Osteocyte (in vitro differentiated cells): ENCODE measurements at regions not wholly inside any gene's neighbourhood (a gene's known extent, or its start where the extent isn't known, plus 50 kb on each side); places are given as distances from the start of the nearest gene placed in this dataset.

Source experiments
- DNase-seq: peaks from one replicate; pipeline ENCODE4 v3.0.0; 2021; ENCODE audit warnings: mixed read lengths; ENCODE audit not compliant: unreplicated experiment; ENCODE audit errors: extremely low spot score
- H3K27ac Mint-ChIP-seq: one replicate; pipeline ENCODE4 v1.8.0; 2021; ENCODE audit warnings: mild to moderate bottlenecking, mixed read lengths; ENCODE audit not compliant: unreplicated experiment
- H3K27me3 Mint-ChIP-seq: one replicate; pipeline ENCODE4 v1.8.0; 2021; ENCODE audit warnings: mixed read lengths; ENCODE audit not compliant: unreplicated experiment
- H3K36me3 Mint-ChIP-seq: one replicate; pipeline ENCODE4 v1.8.0; 2021; ENCODE audit warnings: mixed read lengths; ENCODE audit not compliant: unreplicated experiment
- H3K4me1 Mint-ChIP-seq: one replicate; pipeline ENCODE4 v1.8.0; 2021; ENCODE audit warnings: mixed read lengths; ENCODE audit not compliant: unreplicated experiment
- H3K4me3 Mint-ChIP-seq: one replicate; pipeline ENCODE4 v1.8.0; 2021; ENCODE audit warnings: mild to moderate bottlenecking, moderate library complexity, mixed read lengths; ENCODE audit not compliant: unreplicated experiment
- H3K9me3 Mint-ChIP-seq: one replicate; pipeline ENCODE4 v1.8.0; 2021; ENCODE audit warnings: mixed read lengths; ENCODE audit not compliant: unreplicated experiment
- CTCF ChIP-seq: fragments of 200-600 bp; sonication (generic); IDR thresholded peaks from 2 replicates; pipeline ENCODE4 v1.5.0; 2021; ENCODE audit warnings: antibody characterized with exemption, mild to moderate bottlenecking, moderate library complexity

GRCh38 chr2:83022631-83023210 lies 1436.4 kb downstream of the SUCLG1 start:
- Mint-ChIP-seq H3K27ac (no peak overlapping the region), H3K4me1 (peaks cover 8% of the 10 kb centered on the region), H3K9me3 (no peaks in the 10 kb centered on the region), H3K4me3 (no peak overlapping the region), H3K27me3 (no peaks in the 10 kb centered on the region), H3K36me3 (no peaks in the 10 kb centered on the region)
- DNase-seq = no peak
- TF ChIP-seq CTCF = no peak

- Mint-ChIP-seq H3K27me3 (no peaks in the 10 kb centered on the region), H3K9me3 (no peaks in the 10 kb centered on the region), H3K36me3 (no peaks in the 10 kb centered on the region), H3K4me1 (peaks cover under 1% of the 10 kb centered on the region), H3K27ac (no peak overlapping the region), H3K4me3 (no peak overlapping the region)
- DNase-seq = no peak
- no peak for TF ChIP-seq CTCF
Measured at GRCh38 chr2:83017366-83018090, 1441.6 kb downstream of the SUCLG1 start.

- no peaks in the 10 kb centered on the region for H3K9me3 Mint-ChIP-seq
- no peaks in the 10 kb centered on the region for H3K4me1 Mint-ChIP-seq
- H3K27ac Mint-ChIP-seq = no peak overlapping the region
- no peak for TF ChIP-seq CTCF
- H3K4me3 Mint-ChIP-seq = no peak overlapping the region
- DNase-seq = no peak
- no peaks in the 10 kb centered on the region for H3K27me3 Mint-ChIP-seq
- H3K36me3 Mint-ChIP-seq = no peaks in the 10 kb centered on the region
Measured at GRCh38 chr2:83016343-83017110, 1442.6 kb downstream of the SUCLG1 start.

GRCh38 chr2:83015900-83016299 lies 1443.2 kb downstream of the SUCLG1 start:
- Mint-ChIP-seq H3K4me3 (no peak overlapping the region), H3K4me1 (peaks cover 3% of the 10 kb centered on the region), H3K27me3 (no peaks in the 10 kb centered on the region), H3K36me3 (peaks cover 2% of the 10 kb centered on the region), H3K9me3 (peaks cover 5% of the 10 kb centered on the region), H3K27ac (no peak overlapping the region)
- no peak for DNase-seq
- no peak for TF ChIP-seq CTCF
